Peyer's patch (tissue), 4 donors: ENCODE measurements at regions not wholly inside any gene's neighbourhood (a gene's known extent, or its start where the extent isn't known, plus 50 kb on each side); places are given as distances from the start of the nearest gene placed in this dataset.

Experiments used
- DNase-seq, 3 donors: peaks; one replicate each; pipeline ENCODE4 v3.0.0-alpha.2; 2017 to 2019
- H3K27ac ChIP-seq, 4 donors: fragments of 200-600 bp; sonication (generic); one replicate each; pipeline ENCODE4 v1.5.1; 2016 to 2019
- H3K27me3 ChIP-seq, 2 donors: fragments of 200-600 bp; sonication (generic); one replicate each; pipeline ENCODE4 v1.5.1; 2019
- H3K36me3 ChIP-seq, 3 donors: fragments of 200-600 bp; sonication (generic); one replicate each; pipeline ENCODE4 v1.5.1; 2016 to 2019
- H3K4me1 ChIP-seq, 4 donors: fragments of 200-600 bp; sonication (generic); one replicate each; pipeline ENCODE4 v1.5.1; 2016 to 2019
- H3K4me3 ChIP-seq, 4 donors: fragments of 200-600 bp; sonication (generic); 1 replicate in 3 of 4; 2 replicates in 1 of 4; pipeline ENCODE4 v1.5.1; 2016 to 2019; ENCODE audit warnings: mild to moderate bottlenecking in 1 of 4
- H3K9me3 ChIP-seq, 4 donors: fragments of 200-600 bp; sonication (generic); one replicate each; pipeline ENCODE4 v1.5.1; 2016 to 2019; ENCODE audit warnings: mild to moderate bottlenecking in 1 of 4
- POLR2A ChIP-seq, 2 donors: fragments of 450-650 bp; IDR thresholded peaks; one replicate each; pipeline ENCODE4 v1.5.1; 2017; ENCODE audit warnings: antibody characterized with exemption in 2 of 2, mild to moderate bottlenecking in 2 of 2, moderate library complexity in 2 of 2
- TF ChIP-seq, protein P1 (sequence below), 6 experiments: fragments of 450-650 bp in 4 of 6; fragments of 200-600 bp in 2 of 6; sonication (generic) in 1 of 6; IDR thresholded peaks; one replicate each; pipeline ENCODE4 v1.5.1; 2017 to 2019; ENCODE audit warnings: antibody characterized with exemption in 6 of 6, mild to moderate bottlenecking in 3 of 6, moderate library complexity in 1 of 6

DNA sequence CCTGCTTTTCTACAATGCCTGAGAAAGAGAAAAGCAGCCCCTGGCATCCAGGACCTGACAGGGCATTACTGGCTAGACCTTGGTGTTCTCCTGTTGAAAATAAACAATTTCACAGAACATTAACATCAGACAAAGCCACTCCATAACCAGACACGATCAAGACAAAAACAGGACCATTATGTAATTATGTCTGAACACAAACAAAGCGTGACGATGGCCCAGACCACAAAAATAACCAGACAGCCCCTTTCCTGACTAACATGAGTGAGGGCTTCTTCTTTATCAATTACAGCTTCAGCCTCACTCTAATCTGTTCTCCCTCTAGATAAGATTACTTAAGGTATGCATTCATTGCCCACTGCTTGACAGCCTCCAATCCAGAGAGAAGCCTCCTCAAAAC, 172.7 kb upstream of the LMCD1 start:
- Histone ChIP-seq H3K9me3 (no peaks in the 10 kb centered on the region), H3K4me1 (no peaks in the 10 kb centered on the region), H3K27ac (no peak overlapping the region), H3K4me3 (no peak overlapping the region), H3K27me3 (no peaks in the 10 kb centered on the region), H3K36me3 (no peaks in the 10 kb centered on the region)
- TF ChIP-seq, protein P1, sequence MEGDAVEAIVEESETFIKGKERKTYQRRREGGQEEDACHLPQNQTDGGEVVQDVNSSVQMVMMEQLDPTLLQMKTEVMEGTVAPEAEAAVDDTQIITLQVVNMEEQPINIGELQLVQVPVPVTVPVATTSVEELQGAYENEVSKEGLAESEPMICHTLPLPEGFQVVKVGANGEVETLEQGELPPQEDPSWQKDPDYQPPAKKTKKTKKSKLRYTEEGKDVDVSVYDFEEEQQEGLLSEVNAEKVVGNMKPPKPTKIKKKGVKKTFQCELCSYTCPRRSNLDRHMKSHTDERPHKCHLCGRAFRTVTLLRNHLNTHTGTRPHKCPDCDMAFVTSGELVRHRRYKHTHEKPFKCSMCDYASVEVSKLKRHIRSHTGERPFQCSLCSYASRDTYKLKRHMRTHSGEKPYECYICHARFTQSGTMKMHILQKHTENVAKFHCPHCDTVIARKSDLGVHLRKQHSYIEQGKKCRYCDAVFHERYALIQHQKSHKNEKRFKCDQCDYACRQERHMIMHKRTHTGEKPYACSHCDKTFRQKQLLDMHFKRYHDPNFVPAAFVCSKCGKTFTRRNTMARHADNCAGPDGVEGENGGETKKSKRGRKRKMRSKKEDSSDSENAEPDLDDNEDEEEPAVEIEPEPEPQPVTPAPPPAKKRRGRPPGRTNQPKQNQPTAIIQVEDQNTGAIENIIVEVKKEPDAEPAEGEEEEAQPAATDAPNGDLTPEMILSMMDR (IDR thresholded peaks at IDR 0.05) = no peak
- no peak for TF ChIP-seq POLR2A (IDR thresholded peaks at IDR 0.05)
- no peak for DNase-seq

DNA sequence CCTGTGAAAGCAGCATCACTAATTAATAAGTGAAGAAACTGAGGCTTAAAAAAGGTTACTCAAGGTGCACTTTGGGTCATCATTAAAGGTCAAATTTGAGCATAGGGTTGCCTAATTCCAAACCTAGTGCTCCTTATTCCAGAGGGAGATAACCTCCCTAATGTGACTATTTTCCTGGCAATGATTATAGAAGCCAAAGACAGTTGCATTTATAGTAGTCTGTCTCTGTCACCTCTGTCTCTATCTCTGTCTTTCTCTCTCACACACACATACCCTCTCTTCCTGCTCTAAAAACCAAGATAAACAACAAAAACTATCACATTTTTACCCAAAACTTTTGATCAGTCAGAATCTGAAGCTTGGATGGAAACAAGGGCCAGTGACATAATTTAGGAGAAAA, 172.0 kb upstream of the LMCD1 start:
- Histone ChIP-seq H3K36me3 (no peaks in the 10 kb centered on the region), H3K9me3 (no peaks in the 10 kb centered on the region), H3K27me3 (no peaks in the 10 kb centered on the region), H3K4me3 (no peak overlapping the region), H3K4me1 (no peaks in the 10 kb centered on the region), H3K27ac (no peak overlapping the region)
- TF ChIP-seq, protein P1 (IDR thresholded peaks at IDR 0.05) = no peak
- no peak for TF ChIP-seq POLR2A (IDR thresholded peaks at IDR 0.05)
- no peak for DNase-seq

DNA sequence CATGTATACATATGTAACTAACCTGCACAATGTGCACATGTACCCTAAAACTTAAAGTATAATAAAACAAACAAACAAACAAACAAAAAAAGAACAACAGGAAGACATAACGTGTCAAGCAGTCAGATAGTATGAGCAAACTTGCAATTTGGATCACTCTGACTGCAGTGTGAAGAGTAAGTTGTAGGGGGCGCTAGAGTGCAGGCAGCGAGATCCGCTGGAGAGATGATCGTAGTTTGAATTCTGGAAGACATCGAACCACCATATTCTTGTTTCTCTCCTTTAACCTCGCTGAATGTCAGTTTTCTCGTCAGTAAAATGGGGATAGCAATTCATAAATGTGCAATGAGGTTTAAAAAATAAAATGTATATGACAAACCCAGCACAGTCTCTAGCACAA, 165.2 kb upstream of the LMCD1 start:
- Histone ChIP-seq H3K4me1 (no peaks in the 10 kb centered on the region), H3K27me3 (no peaks in the 10 kb centered on the region), H3K27ac (no peak overlapping the region), H3K36me3 (no peaks in the 10 kb centered on the region), H3K4me3 (no peak overlapping the region), H3K9me3 (no peaks in the 10 kb centered on the region)
- no peak for DNase-seq
- TF ChIP-seq, protein P1 (IDR thresholded peaks at IDR 0.05) = no peak
- TF ChIP-seq POLR2A (IDR thresholded peaks at IDR 0.05) = no peak

DNA sequence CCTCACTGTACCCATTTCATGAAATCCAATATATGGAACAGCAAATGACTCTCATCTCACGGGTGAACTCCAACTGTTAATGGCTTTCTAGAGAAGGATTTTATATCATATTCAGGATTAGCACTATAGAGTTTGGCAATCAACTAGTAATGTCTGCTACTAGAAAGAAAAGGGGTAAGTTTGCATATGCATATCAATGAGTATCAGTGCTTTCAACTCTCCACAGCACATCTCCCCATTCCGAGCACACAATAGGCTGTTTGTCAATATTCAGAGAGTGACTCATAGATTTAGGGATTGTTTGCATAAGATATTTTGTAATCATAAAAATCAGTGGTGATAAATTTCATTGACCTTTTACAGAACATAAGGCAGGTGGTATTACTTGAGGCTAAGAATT, 163.2 kb upstream of the LMCD1 start:
- H3K4me3 ChIP-seq = no peak overlapping the region
- H3K9me3 ChIP-seq = no peaks in the 10 kb centered on the region
- H3K27ac ChIP-seq = no peak overlapping the region
- no peaks in the 10 kb centered on the region for H3K4me1 ChIP-seq
- DNase-seq = no peak
- H3K36me3 ChIP-seq = no peaks in the 10 kb centered on the region
- H3K27me3 ChIP-seq = no peaks in the 10 kb centered on the region
- TF ChIP-seq, protein P1 (IDR thresholded peaks at IDR 0.05) = no peak
- TF ChIP-seq POLR2A (IDR thresholded peaks at IDR 0.05) = no peak

DNA sequence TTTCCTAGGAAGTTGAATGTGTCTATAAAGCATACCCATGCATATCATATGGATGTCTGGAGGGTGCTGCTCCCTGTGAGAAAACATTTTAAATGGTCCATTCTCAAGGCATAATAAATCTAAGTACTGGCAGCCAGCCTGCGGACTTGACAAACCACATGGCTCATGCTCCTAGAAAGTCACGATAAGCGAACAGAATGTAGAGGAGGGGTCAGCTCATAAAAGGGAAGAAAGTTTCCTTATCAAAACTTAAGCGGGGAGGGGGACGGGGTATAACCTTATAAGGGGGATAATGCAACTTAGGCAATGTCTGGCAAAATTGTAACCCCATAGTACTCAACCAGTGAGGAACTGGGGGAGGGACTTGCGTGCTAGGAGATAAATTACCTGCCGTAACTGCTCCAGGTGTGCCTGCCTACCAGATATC, 159.8 kb upstream of the LMCD1 start:
- H3K27me3 ChIP-seq = no peaks in the 10 kb centered on the region
- no peak overlapping the region for H3K27ac ChIP-seq
- no peak overlapping the region for H3K4me3 ChIP-seq
- no peaks in the 10 kb centered on the region for H3K4me1 ChIP-seq
- no peak for DNase-seq
- no peaks in the 10 kb centered on the region for H3K36me3 ChIP-seq
- no peak for TF ChIP-seq POLR2A (IDR thresholded peaks at IDR 0.05)
- TF ChIP-seq, protein P1 (IDR thresholded peaks at IDR 0.05) = no peak
- no peaks in the 10 kb centered on the region for H3K9me3 ChIP-seq

DNA sequence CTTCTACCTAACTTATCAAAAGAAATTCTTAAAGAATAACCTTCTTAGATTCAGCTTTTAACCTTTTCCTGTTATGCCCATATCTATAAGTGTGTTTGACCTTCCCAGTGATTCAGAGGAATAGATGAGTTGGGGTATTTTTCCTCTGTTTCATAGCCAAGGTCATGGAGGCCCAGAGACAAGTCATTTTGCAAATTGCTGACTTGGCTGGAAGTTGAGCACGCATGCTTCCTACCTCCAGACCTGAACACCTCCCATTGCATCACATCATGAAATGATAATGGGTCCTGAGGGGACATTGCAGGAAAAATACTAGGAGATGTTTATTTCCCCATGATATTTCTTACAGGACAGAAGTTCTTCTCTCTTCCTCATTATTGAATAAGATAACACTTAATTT, 158.6 kb upstream of the LMCD1 start:
- Histone ChIP-seq H3K27me3 (no peaks in the 10 kb centered on the region), H3K9me3 (no peaks in the 10 kb centered on the region), H3K4me3 (no peak overlapping the region), H3K36me3 (no peaks in the 10 kb centered on the region), H3K27ac (no peak overlapping the region), H3K4me1 (no peaks in the 10 kb centered on the region)
- no peak for TF ChIP-seq POLR2A (IDR thresholded peaks at IDR 0.05)
- TF ChIP-seq, protein P1 (IDR thresholded peaks at IDR 0.05) = no peak
- no peak for DNase-seq
